WTC11 (cell line): ENCODE measurements at regions not wholly inside any gene's neighbourhood (a gene's known extent, or its start where the extent isn't known, plus 50 kb on each side); places are given as distances from the start of the nearest gene placed in this dataset.

Experiments
- ATAC-seq: fragments of 200-7000 bp; cut with Tn5 transposase; 2 replicates; pipeline ENCODE4 v1.10.0; 2021; ENCODE audit warnings: mild to moderate bottlenecking, moderate library complexity
- CTCF ChIA-PET: fragments of 300-600 bp; sonication (Branson Sonifier 250); formaldehyde crosslinking; loops from one replicate; lab custom pipeline; 2021; ENCODE audit warnings: antibody characterized with exemption; lab: Charles Lee
- POLR2A ChIA-PET: fragments of 350-600 bp; sonication (Branson Sonifier 250); formaldehyde crosslinking; loops from one replicate; lab custom pipeline; 2021; ENCODE audit warnings: antibody characterized with exemption; lab: Charles Lee
- DNase-seq: peaks from one replicate; pipeline ENCODE4 v3.0.0; 2021; ENCODE audit warnings: low spot score
- H3K27ac Mint-ChIP-seq: 2 replicates; pipeline ENCODE4 v1.8.0; 2021; ENCODE audit warnings: mixed read lengths
- H3K27me3 Mint-ChIP-seq: 2 replicates; pipeline ENCODE4 v1.8.0; 2021; ENCODE audit warnings: low read depth, mild to moderate bottlenecking, moderate library complexity, mixed read lengths
- H3K36me3 Mint-ChIP-seq: 2 replicates; pipeline ENCODE4 v1.8.0; 2021; ENCODE audit warnings: mixed read lengths
- H3K4me1 Mint-ChIP-seq: 2 replicates; pipeline ENCODE4 v1.8.0; 2022; ENCODE audit warnings: mixed read lengths
- H3K4me3 Mint-ChIP-seq: 2 replicates; pipeline ENCODE4 v1.8.0; 2021; ENCODE audit warnings: mild to moderate bottlenecking, moderate library complexity, mixed read lengths
- H3K9me3 Mint-ChIP-seq: 2 replicates; pipeline ENCODE4 v1.8.0; 2021; ENCODE audit warnings: mixed read lengths
- ATF6 ChIP-seq: sonication (generic); formaldehyde crosslinking; IDR thresholded peaks from 2 replicates; pipeline ENCODE4 v1.8.1; 2023; ENCODE audit warnings: mild to moderate bottlenecking, missing genetic modification reagents
- CREM ChIP-seq: sonication (generic); formaldehyde crosslinking; IDR thresholded peaks from 2 replicates; pipeline ENCODE4 v1.8.1; 2022; ENCODE audit warnings: mild to moderate bottlenecking, missing genetic modification reagents, moderate library complexity
- E2F1 ChIP-seq: sonication (generic); formaldehyde crosslinking; IDR thresholded peaks from 2 replicates; pipeline ENCODE4 v1.8.0; 2022; ENCODE audit warnings: mild to moderate bottlenecking, missing genetic modification reagents
- E2F4 ChIP-seq: sonication (generic); formaldehyde crosslinking; IDR thresholded peaks from 2 replicates; pipeline ENCODE4 v1.8.1; 2022; ENCODE audit warnings: low read depth, mild to moderate bottlenecking, moderate library complexity, missing genetic modification reagents, borderline replicate concordance
- FOXJ3 ChIP-seq: sonication (generic); formaldehyde crosslinking; IDR thresholded peaks from 2 replicates; pipeline ENCODE4 v1.9.0; 2021; ENCODE audit warnings: missing genetic modification reagents, mild to moderate bottlenecking, borderline replicate concordance
- FOXP1 ChIP-seq: sonication (generic); formaldehyde crosslinking; IDR thresholded peaks from 2 replicates; pipeline ENCODE4 v1.8.0; 2022; ENCODE audit warnings: missing genetic modification reagents, mild to moderate bottlenecking, moderate library complexity, borderline replicate concordance
- FOXP4 ChIP-seq: sonication (generic); formaldehyde crosslinking; IDR thresholded peaks from 2 replicates; pipeline ENCODE4 v1.8.0; 2022; ENCODE audit warnings: mild to moderate bottlenecking, missing genetic modification reagents
- MXD4 ChIP-seq: fragments of 250-450 bp; sonication (Bioruptor Pico); IDR thresholded peaks from 2 replicates; pipeline ENCODE4 v1.8.0; 2021; ENCODE audit warnings: mild to moderate bottlenecking, moderate library complexity, borderline replicate concordance
- NFATC4 ChIP-seq: fragments of 250-450 bp; sonication (Bioruptor Pico); IDR thresholded peaks from 2 replicates; pipeline ENCODE4 v1.9.0; 2021; ENCODE audit warnings: mild to moderate bottlenecking
- NFYB ChIP-seq: sonication (generic); formaldehyde crosslinking; conservative IDR thresholded peaks from 2 replicates; pipeline ENCODE4 v1.8.0; 2022; ENCODE audit warnings: low read depth, missing genetic modification reagents
- SMAD4 ChIP-seq: sonication (generic); formaldehyde crosslinking; IDR thresholded peaks from 2 replicates; pipeline ENCODE4 v1.8.0; 2022; ENCODE audit warnings: mild to moderate bottlenecking, missing genetic modification reagents
- TCF7 ChIP-seq: sonication (generic); formaldehyde crosslinking; IDR thresholded peaks from 2 replicates; pipeline ENCODE4 v1.8.0; 2022; ENCODE audit warnings: mild to moderate bottlenecking, low read depth, missing genetic modification reagents, moderate library complexity
- TEAD4 ChIP-seq: sonication (generic); formaldehyde crosslinking; IDR thresholded peaks from 2 replicates; pipeline ENCODE4 v1.8.0; 2022; ENCODE audit warnings: mild to moderate bottlenecking, missing genetic modification reagents
- USF1 ChIP-seq: sonication (generic); formaldehyde crosslinking; IDR thresholded peaks from 2 replicates; pipeline ENCODE4 v1.8.0; 2022; ENCODE audit warnings: mild to moderate bottlenecking, missing genetic modification reagents
- USF2 ChIP-seq: sonication (generic); formaldehyde crosslinking; IDR thresholded peaks from 2 replicates; pipeline ENCODE4 v1.8.1; 2023; ENCODE audit warnings: mild to moderate bottlenecking, missing genetic modification reagents, moderate library complexity
- ZNF232 ChIP-seq: sonication (generic); formaldehyde crosslinking; IDR thresholded peaks from 2 replicates; pipeline ENCODE4 v1.8.0; 2022; ENCODE audit warnings: mild to moderate bottlenecking, missing genetic modification reagents
- ZNF396 ChIP-seq: fragments of 250-450 bp; sonication (Bioruptor Pico); IDR thresholded peaks from 2 replicates; pipeline ENCODE4 v1.8.0; 2021; ENCODE audit warnings: mild to moderate bottlenecking, moderate library complexity, borderline replicate concordance
- ZNF423 ChIP-seq: fragments of 250-450 bp; sonication (Bioruptor Pico); IDR thresholded peaks from 2 replicates; pipeline ENCODE4 v2.1.2; 2022; ENCODE audit warnings: mild to moderate bottlenecking, moderate library complexity
- ZNF425 ChIP-seq: fragments of 250-450 bp; sonication (Bioruptor Pico); conservative IDR thresholded peaks from 2 replicates; pipeline ENCODE4 v1.9.0; 2021; ENCODE audit warnings: mild to moderate bottlenecking
- ZSCAN18 ChIP-seq: fragments of 250-450 bp; sonication (Bioruptor Pico); IDR thresholded peaks from 2 replicates; pipeline ENCODE4 v2.1.2; 2022; ENCODE audit warnings: mild to moderate bottlenecking, moderate library complexity

GRCh38 chr7:118836933-118837332 lies 612.4 kb downstream of the ANKRD7 start (continued):
- no peak for TF ChIP-seq FOXP4 (CRISPR knock-in tag)
- no peak for TF ChIP-seq ZNF232 (CRISPR knock-in tag)
- TF ChIP-seq CREM (CRISPR knock-in tag): no peak

- no peaks in the 10 kb centered on the region for H3K4me1 Mint-ChIP-seq
Observed at GRCh38 chr7:118839515-118839914, 615.0 kb downstream of the ANKRD7 start.

More at GRCh38 chr7:118839515-118839914, 615.0 kb downstream of the ANKRD7 start:
- H3K27ac Mint-ChIP-seq: no peak overlapping the region
- no peaks in the 10 kb centered on the region for H3K36me3 Mint-ChIP-seq
- ChIA-PET POLR2A (no interaction called here), CTCF (no interaction called here)
- H3K4me3 Mint-ChIP-seq: no peak overlapping the region
- H3K27me3 Mint-ChIP-seq: no peaks in the 10 kb centered on the region
- DNase-seq (no peak), ATAC-seq (no peak)
- TF ChIP-seq USF1 (CRISPR knock-in tag): no peak
- TF ChIP-seq TEAD4 (CRISPR knock-in tag): no peak
- TF ChIP-seq ZNF396 (CRISPR knock-in tag): no peak
- no peak for TF ChIP-seq ZNF423 (CRISPR knock-in tag)
- no peak for TF ChIP-seq FOXJ3 (CRISPR knock-in tag)
- no peak for TF ChIP-seq NFYB (CRISPR knock-in tag)
- no peak for TF ChIP-seq SMAD4 (CRISPR knock-in tag)
- no peak for TF ChIP-seq TCF7 (CRISPR knock-in tag)
- TF ChIP-seq ZSCAN18 (CRISPR knock-in tag): no peak
- no peak for TF ChIP-seq FOXP1 (CRISPR knock-in tag)
- TF ChIP-seq NFATC4 (CRISPR knock-in tag): no peak
- no peak for TF ChIP-seq ATF6 (CRISPR knock-in tag)
- no peak for TF ChIP-seq ZNF425 (CRISPR knock-in tag)
- no peak for TF ChIP-seq E2F1 (CRISPR knock-in tag)
- TF ChIP-seq USF2 (CRISPR knock-in tag): no peak
- TF ChIP-seq MXD4 (CRISPR knock-in tag): no peak
- no peak for TF ChIP-seq E2F4 (CRISPR knock-in tag)
- H3K9me3 Mint-ChIP-seq: no peaks in the 10 kb centered on the region; the same call in 1 of the 2 replicates
